ENCODE measurements at regions not wholly inside any gene's neighbourhood (a gene's known extent, or its start where the extent isn't known, plus 50 kb on each side); places are given as distances from the start of the nearest gene placed in this dataset.

DNA sequence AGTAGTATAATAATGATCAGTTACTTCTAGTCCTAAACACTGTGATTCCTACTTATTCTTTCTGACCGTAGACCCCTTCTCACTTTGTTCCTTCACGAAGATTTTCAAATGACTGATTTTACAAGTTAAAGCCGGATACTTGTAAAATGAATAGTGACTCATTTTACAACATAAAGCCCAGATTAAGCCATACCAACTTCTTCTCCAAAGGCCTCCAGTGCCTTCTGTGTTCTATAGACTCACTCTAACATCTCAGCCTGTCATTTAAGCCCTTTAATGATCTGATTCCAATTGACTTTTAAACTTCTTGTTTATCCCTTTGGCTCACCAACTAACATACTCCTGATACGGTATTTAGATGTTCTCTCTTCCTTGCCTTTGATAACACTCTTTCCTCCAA lies 480.0 kb upstream of the HS3ST1 start (continued):
- TF ChIP-seq, protein P1, sequence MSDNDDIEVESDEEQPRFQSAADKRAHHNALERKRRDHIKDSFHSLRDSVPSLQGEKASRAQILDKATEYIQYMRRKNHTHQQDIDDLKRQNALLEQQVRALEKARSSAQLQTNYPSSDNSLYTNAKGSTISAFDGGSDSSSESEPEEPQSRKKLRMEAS (IDR thresholded peaks at IDR 0.05), result no peak

DNA sequence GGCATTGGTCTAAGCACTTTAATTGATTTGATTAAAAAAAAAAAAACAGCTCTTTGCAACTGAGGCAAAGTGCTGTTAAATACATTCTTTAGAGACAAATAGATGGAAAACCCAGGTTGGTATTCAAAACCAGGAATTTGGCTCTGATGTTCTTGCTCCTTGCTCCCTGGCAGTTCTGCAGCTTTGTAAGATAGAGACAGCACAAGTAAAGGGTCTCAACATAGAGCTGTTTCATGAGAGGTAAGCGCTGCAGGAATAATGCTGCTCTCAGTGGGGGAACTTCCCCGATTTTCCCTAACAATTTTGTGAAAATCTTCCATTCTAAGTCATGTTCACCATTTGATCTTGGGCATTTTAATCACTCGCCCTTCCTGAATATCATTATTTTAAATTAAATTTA lies 479.5 kb upstream of the HS3ST1 start:
- no peak for DNase-seq (ENCODE audit: low spot score)
- TF ChIP-seq, protein P2, sequence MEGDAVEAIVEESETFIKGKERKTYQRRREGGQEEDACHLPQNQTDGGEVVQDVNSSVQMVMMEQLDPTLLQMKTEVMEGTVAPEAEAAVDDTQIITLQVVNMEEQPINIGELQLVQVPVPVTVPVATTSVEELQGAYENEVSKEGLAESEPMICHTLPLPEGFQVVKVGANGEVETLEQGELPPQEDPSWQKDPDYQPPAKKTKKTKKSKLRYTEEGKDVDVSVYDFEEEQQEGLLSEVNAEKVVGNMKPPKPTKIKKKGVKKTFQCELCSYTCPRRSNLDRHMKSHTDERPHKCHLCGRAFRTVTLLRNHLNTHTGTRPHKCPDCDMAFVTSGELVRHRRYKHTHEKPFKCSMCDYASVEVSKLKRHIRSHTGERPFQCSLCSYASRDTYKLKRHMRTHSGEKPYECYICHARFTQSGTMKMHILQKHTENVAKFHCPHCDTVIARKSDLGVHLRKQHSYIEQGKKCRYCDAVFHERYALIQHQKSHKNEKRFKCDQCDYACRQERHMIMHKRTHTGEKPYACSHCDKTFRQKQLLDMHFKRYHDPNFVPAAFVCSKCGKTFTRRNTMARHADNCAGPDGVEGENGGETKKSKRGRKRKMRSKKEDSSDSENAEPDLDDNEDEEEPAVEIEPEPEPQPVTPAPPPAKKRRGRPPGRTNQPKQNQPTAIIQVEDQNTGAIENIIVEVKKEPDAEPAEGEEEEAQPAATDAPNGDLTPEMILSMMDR (IDR thresholded peaks at IDR 0.05; ENCODE audit: low read depth, low read length, missing input control), result no peak
- TF ChIP-seq RAD21 (IDR thresholded peaks at IDR 0.05), result no peak
- no peak for TF ChIP-seq FOXA2 (IDR thresholded peaks at IDR 0.05)
- TF ChIP-seq HNF4G (IDR thresholded peaks at IDR 0.05), result no peak
- TF ChIP-seq SP1 (IDR thresholded peaks at IDR 0.05), result no peak
- TF ChIP-seq JUND (IDR thresholded peaks at IDR 0.05), result no peak
- Histone ChIP-seq H3K27ac (ENCODE audit: low read depth in 1 of 2, low read length in 2 of 2) (no peak overlapping the region), H3K27me3 (ENCODE audit: control insufficient read depth in 4 of 4, insufficient read depth in 4 of 4, low read length in 3 of 4) (no peaks in the 10 kb centered on the region), H3K4me1 (ENCODE audit: control insufficient read depth in 4 of 4, insufficient read depth in 4 of 4, low read length in 3 of 4) (no peaks in the 10 kb centered on the region), H3K4me3 (ENCODE audit: low read depth in 1 of 3, low read length in 3 of 3) (no peak overlapping the region), H3K9ac (ENCODE audit: low read depth in 1 of 2, low read length in 2 of 2) (no peak overlapping the region), H3K36me3 (ENCODE audit: control insufficient read depth in 4 of 4, insufficient read depth in 3 of 4, low read depth in 1 of 4, low read length in 3 of 4) (no peaks in the 10 kb centered on the region), H3K9me3 (ENCODE audit: control insufficient read depth in 4 of 4, low read length in 3 of 4) (no peaks in the 10 kb centered on the region)
- 55% methylated on average over 3 of the region's 3 CpGs for WGBS

DNA sequence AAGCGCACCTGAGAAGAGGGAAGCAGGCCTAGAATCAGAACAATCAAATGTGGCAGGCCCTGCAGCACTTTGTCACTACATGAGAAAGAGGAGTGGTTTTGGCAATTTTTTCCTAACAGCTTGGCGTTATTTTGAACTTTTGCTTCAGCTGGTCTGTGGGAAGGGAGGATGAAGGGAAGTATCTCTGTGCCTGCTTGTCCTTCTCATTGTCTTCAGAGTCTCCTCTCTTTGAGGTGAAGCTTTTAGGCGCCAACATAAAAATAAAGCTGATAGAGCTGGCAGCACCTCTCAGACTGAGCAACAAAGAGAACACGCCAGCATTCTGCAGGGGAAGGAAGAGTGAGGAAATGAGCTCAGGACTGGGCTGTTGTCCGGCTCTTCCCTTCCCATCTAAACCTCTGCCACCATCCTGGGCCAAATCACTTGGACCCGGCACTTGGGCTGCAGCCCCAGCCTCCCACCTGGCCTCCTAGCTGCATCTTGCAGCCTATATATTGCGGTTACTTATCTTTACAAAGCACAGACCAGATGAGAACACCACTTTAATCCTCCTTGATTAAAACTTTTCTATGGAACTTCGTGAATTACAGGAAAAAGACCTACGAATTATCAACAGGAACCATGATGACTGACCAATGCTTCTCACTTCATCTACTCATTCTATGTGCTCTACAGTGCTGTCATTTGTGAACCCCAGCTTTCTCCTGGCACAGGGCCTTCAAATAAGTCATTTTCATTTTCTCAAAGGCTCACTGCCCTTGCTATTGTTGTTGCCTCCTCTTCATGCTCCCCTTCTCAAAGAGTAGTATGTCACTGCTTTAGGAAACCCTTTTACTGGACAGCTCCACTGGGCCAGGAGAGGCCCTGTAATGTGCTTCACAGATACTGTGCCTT lies 476.4 kb upstream of the HS3ST1 start:
- no peak for TF ChIP-seq NR2F2 (IDR thresholded peaks at IDR 0.05)
- TF ChIP-seq JUND (IDR thresholded peaks at IDR 0.05), result no peak
- TF ChIP-seq TAF1 (conservative IDR thresholded peaks at IDR 0.05), result no peak
- TF ChIP-seq HNF4A (conservative IDR thresholded peaks at IDR 0.05), result no peak
- TF ChIP-seq YY1 (IDR thresholded peaks at IDR 0.05), result no peak
- no peak for TF ChIP-seq RXRA (IDR thresholded peaks at IDR 0.05)
- 65% methylated on average over 9 of the region's 9 CpGs for WGBS
- no peaks in the 10 kb centered on the region for H3K9me3 ChIP-seq (ENCODE audit: control insufficient read depth in 4 of 4, low read length in 3 of 4)
- no peaks in the 10 kb centered on the region for H3K27me3 ChIP-seq (ENCODE audit: control insufficient read depth in 4 of 4, insufficient read depth in 4 of 4, low read length in 3 of 4)
- no peak overlapping the region for H3K4me3 ChIP-seq (ENCODE audit: low read depth in 1 of 3, low read length in 3 of 3)
- no peak overlapping the region for H3K9ac ChIP-seq (ENCODE audit: low read depth in 1 of 2, low read length in 2 of 2)
- H3K4me1 ChIP-seq (ENCODE audit: control insufficient read depth in 4 of 4, insufficient read depth in 4 of 4, low read length in 3 of 4), result no peaks in the 10 kb centered on the region
- DNase-seq (ENCODE audit: low spot score), result no peak
- no peaks in the 10 kb centered on the region for H3K36me3 ChIP-seq (ENCODE audit: control insufficient read depth in 4 of 4, insufficient read depth in 3 of 4, low read depth in 1 of 4, low read length in 3 of 4)
- H3K27ac ChIP-seq (ENCODE audit: low read depth in 1 of 2, low read length in 2 of 2), result peak overlapping the region in 1 of 2 donors; percentile 17

DNA sequence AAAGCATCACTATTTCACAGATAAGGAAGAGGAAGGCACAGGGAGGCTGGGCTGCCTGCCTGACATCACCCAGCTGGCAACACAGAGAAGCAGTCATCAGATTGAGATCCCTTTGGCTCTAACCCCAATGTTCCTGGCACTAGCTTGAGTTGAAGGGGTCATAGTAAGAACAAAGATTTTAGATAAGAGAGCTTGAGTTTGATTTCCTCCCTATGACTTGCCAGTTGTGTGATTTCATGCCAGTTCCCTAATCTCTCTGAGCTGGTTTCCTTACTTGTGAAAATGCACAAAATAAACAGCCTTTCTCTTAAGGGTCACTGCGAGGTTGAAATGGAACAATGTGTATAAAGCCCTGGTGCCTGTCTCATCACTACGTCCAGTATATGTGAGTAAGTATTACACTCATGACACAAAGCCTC lies 475.4 kb upstream of the HS3ST1 start:
- H3K9me3 ChIP-seq (ENCODE audit: control insufficient read depth in 4 of 4, low read length in 3 of 4), result no peaks in the 10 kb centered on the region
- H3K4me1 ChIP-seq (ENCODE audit: control insufficient read depth in 4 of 4, insufficient read depth in 4 of 4, low read length in 3 of 4), result no peaks in the 10 kb centered on the region
- no peaks in the 10 kb centered on the region for H3K36me3 ChIP-seq (ENCODE audit: control insufficient read depth in 4 of 4, insufficient read depth in 3 of 4, low read depth in 1 of 4, low read length in 3 of 4)
- no peak for DNase-seq (ENCODE audit: low spot score)
- no peak overlapping the region for H3K4me3 ChIP-seq (ENCODE audit: low read depth in 1 of 3, low read length in 3 of 3)
- H3K27ac ChIP-seq (ENCODE audit: low read depth in 1 of 2, low read length in 2 of 2), result no peak overlapping the region
- WGBS, result 39% methylated on average over 2 of the region's 2 CpGs
- TF ChIP-seq NR2F2 (IDR thresholded peaks at IDR 0.05) (peak; percentile 84), RAD21 (IDR thresholded peaks at IDR 0.05) (no peak)
- no peak overlapping the region for H3K9ac ChIP-seq (ENCODE audit: low read depth in 1 of 2, low read length in 2 of 2)
- no peaks in the 10 kb centered on the region for H3K27me3 ChIP-seq (ENCODE audit: control insufficient read depth in 4 of 4, insufficient read depth in 4 of 4, low read length in 3 of 4)
